Activated CD4-positive, alpha-beta T cell treated with anti-CD3 and anti-CD28 coated beads for 48 hours (primary cell): ENCODE measurements at regions not wholly inside any gene's neighbourhood (a gene's known extent, or its start where the extent isn't known, plus 50 kb on each side); places are given as distances from the start of the nearest gene placed in this dataset.

Experiments
- DNase-seq: peaks from one replicate; pipeline ENCODE4 v3.0.0-alpha.2; 2020

DNA sequence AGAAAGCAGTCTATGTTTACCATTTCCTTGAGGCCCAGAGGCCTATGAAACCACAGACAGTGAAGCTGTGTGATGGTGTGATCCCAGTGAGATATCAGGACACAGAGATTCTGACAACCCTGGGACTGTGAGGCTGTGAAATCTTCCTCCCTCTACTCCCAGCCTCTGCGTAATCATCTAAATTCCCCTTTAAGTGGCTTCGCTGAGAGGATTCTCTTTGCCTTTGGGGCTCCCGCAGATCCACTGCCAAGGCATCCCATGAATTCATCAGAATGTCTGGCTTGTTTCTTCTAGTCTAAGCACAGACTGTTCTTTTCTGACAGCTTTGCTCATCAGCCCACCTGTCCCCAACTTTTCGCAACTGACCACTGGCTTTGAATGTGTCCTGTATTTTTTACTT is 901.2 kb upstream of the NR2F2 start:
- DNase-seq = no peak

DNA sequence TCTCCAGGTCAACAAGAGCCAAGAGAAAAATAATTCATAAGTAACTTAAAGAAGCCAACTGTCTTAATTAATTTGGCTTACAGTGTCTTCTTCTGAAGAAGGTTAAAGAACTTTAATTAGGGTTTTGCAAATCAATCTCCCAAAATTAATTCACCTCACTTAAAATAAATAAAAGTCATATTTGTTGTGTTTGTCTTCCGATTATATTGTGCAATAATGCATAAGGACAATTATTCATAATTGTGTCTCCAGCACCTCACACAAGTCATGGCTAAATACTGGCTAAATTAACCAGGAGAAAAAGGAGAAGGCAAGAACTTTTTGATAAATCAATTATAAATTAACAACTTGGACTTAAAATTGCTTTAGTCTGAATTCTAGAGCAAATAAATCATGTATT is 899.0 kb upstream of the NR2F2 start:
- no peak for DNase-seq

DNA sequence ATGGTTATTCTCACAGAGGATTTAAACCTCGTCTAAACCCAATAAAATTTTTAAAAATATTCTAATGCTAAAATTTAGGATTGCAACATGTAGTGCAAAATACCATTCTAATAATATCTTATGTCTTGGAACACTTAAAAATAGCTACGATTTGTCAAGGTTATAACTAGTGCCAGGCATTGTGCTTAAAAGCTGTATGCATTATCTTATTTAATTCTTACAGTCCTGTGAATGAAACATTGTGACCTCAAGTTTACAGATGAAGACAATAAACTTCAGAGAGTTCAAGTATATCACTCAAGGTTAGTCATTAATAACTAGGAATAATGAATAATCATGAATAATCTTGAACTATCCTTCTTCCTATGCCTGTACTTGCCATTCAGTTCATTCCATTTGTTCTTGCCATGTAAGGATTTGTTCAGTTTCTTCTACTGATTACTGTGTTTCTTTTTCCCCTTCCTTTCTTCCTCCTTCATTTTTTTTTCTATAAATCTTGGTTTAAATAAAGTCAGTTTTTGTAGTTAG is 897.6 kb upstream of the NR2F2 start:
- no peak for DNase-seq

DNA sequence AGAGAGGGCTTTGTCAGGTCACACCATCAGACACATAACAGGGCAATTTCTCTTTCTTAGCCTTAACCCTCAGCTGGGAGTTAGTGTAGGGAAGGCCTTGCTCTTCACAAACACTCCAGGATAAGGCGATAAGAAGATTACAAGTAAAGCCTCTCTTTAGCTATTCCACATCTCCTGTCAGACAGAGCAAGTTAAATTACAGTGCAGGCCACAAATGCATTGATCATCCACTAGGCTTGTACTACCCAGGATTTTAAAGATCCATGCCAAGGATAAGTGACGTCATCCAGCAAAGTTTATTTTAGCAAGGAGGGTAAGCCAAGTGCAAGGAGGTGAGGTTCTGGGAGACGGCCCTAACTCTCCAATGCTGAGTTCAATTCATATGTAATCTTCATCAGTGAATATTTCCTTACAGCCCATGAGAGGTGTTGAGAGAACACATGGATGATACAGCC is 890.6 kb upstream of the NR2F2 start:
- DNase-seq = no peak

DNA sequence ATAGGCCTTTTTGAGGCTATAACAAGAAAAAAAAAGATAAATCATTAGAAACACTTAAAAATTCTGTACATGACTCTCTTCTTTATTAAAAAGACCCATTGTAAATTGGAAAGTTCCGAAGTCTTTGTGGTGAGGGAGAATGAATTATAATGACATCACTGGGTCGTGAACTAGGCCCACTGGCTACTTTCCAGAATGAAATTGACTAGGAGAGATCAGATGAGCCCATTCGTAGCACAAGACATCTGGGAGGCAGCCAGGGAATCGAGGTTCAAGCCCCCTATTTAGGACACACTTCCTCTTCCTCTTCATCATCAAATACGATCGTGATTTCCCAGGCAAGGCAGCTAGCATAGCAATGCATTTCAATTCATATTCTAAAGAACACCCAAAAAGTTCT is 889.8 kb upstream of the NR2F2 start:
- no peak for DNase-seq

DNA sequence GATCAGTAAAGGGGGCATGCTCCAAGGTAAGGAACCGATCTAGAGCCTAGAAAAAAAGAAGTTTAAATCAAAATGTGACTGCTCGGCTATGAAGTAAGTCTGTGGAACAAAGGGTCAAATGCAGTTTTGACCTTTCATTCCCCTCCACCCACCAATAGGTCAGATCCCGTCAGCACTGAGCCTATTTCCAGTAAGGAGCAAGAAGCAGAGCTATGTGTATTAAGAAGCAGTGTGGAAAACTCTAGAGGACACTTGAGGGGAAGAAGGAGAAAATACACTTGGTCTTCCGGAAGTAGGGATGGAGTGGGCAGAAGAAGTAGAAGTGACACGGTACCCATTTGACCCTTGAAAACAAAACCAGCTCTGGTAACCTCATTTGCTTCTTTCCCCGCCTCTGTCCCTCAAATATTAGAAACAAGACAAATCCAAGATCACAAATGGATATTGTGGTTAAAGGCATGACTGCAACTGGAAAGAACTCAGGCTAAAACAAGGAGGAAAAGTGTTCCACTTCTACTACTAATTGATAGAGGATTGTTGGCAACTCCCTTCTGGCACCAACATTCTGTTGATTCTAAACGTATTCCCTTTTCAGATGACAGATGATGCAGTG is 888.3 kb upstream of the NR2F2 start:
- DNase-seq = no peak

DNA sequence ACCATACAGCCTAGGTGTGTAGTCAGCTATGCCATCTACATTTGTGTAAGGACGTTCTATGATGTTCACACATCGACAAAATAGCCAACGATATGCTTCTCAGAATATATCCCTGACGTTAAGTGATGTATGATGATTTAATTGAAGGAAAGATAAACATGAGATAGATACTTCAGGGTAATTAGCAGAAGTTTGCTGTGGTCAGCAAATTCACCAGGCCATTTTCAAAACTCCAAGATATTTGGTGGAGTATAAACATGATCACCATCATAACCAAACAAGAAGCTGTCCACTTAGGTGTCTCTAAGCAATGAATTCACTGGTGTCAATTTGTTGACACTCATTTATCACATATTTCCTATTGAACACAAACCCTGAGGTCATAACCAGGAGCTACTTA is 885.6 kb upstream of the NR2F2 start:
- DNase-seq = no peak

DNA sequence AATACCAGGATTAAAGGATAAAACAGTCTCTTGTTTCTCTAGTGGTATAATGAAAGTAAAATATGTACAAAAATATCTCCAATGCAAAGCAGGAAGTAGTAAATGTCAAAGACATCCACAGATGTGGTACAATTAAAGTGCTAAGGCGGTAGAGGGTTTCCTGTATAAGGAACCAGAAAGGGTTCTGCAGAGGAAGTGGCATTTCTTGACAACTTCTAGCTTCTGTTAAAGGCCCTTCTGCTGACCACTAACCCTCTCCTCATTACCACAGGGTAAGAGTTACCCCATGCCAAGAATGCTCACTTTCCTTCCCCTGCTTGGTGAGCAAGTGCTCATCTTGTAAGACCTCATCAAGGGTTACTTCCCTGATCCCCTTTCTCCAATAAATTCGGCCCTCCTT is 883.6 kb upstream of the NR2F2 start:
- peak; percentile 3 for DNase-seq

DNA sequence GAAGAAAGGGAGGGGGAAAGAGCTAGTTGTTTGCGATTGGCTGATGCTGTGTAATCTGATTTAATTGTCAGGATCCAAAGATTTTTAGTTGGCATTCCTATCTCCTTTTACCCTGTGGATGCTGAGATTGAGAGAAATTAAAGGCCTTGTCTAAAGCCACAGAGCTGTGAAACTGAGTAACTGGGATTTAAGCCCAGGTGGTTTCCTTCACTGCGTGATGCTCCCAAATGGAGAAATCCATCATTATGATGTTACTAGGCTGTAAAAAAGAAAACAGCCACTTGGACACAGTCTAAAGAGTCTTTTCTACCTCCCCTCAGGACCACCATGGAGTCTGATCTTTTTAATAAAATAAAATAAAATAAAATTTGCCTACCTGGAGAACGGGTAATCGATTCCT is 883.0 kb upstream of the NR2F2 start:
- DNase-seq = no peak

DNA sequence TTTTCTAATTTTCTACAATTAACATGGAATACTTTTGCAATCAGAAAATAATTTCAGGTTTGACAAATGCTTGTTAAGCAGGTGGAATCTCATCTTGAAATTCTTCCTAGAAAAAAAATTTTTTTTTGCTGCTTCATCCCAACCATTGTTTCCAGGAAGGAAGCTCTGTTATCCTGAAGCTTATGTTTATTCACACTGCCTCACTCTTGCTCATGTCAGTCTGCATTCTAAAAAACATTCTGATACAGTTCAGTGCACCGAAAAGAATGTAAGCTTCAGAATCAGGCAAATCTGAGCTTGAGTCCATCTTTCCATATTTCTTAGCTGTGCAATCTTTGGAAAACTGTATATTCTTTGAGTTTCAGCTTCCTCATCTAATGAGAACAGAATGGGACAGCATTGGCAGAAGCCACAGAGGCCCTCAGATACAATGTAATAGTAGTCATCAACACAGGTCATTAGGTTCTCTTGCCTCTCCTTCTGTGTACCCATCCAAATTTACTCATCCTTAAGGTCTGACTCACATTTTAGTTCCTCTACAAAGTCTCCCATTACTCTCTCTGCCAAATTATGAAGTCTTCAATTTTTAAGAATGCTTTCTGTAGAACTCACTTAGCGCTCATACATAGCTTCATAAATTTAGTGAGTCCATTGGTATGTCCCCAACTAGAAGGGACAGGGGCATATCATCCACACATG is 881.8 kb upstream of the NR2F2 start:
- DNase-seq = no peak

DNA sequence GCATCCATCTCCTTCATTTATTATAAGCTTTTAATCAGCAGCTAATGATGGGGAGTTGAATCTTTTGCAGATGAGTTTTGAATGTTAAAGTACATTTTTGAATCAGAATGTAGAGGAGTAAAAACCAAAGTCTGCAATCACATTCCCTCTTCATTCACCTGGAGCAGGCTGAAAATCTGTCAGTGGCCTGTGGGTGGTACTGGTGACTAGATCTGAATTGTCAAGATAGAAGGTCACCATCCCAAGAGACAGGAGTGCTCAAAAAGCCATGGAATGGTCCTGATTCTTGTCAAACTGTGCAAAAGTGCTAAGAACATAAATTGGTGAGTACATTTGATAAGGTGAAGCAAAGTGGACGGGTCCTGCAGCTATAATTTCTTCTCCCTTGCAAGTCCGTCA is 881.3 kb upstream of the NR2F2 start:
- DNase-seq = no peak

DNA sequence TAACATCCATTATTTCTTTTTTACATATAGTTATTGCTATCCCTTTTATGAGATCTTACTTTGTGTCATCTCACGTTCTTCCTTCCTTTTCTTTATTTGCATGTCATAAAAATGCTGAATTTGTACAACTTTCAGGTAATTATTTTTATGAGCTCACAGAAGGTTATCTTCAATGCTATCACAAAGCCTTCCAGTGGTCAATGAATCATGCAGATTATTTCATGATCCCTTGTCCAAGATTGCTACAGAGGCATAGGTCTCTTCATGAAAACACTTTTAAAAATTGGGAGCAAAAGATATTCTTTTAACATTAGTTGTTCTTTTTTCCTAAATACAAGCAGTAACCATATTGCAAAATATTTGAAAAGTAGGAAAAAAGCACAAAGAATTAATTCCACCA is 880.1 kb upstream of the NR2F2 start:
- DNase-seq = no peak

DNA sequence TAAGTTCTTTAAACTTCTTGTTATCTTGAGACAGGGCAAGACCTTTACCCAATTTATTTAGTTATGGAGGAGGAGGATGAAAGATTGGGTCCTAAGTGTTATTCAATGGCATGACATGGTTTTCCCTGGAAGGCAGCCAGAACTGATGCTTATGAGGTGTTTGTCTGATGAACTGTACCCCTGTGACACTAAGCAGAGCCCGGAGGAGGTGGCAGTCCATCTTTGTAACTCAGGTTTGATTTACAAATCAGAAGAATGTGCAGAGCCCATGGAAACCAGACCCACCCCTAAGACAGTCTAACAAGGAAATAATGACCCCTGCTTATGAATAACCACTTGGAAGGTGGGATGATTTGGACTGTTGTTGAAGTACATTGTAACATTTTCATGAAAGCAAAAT is 878.6 kb upstream of the NR2F2 start:
- no peak for DNase-seq

DNA sequence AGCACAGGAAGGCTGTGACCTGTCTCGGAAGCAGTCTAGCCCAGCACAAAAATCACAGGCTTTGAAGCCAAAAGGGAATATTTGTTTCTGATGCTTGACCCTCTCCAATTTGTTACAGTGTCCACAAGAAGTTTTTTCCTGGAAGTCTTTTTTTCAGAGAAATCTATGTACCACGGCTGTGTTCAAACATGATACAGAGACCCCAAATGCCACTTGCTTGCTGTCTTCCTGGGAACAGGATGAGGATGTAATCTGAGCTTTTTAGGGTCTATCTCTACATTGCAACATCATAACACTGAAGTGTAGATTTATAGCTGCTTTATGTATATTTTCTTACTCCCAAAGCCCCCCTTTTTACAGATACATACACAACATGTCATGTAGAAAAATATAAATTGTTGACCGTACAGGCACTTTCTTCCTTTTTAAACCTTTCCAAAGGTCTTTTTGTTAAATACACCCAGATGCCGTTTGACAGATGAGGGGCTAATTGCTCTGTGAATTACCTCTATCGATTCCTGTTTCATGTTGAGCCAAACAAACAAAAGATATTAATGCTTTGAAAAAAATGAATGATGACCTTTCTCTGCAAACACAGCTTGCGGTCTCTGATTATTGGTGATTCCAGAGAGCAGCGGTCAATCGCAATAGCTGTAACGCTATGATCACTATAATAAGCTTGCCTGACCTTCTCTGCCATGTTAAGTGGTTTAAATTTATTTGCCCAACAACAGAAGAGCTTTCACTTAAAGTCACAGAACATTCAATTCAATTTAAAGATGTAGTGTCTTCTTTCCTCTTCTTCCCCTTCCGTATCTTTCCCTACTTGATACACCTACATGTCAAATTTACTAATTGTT is 875.9 kb upstream of the NR2F2 start:
- no peak for DNase-seq

DNA sequence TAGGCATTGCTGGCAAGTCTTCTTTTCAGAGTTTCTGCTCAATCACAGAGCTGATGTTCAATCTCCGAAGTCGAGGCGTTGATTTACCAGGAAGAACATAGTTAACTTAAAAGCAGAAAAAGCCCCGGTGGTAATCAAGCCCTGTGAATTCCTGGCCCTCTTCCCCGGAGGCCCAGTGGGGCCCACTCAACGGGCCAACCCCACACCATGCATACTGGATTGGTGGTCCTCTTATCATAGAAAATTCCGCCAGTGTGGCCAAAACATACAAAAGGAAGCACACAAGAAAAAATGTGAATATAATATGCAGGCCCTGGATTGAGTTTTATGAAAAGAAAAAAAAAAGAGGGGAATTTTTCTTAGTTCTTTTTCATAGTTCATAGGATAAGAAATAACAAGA is 873.0 kb upstream of the NR2F2 start:
- DNase-seq = no peak

DNA sequence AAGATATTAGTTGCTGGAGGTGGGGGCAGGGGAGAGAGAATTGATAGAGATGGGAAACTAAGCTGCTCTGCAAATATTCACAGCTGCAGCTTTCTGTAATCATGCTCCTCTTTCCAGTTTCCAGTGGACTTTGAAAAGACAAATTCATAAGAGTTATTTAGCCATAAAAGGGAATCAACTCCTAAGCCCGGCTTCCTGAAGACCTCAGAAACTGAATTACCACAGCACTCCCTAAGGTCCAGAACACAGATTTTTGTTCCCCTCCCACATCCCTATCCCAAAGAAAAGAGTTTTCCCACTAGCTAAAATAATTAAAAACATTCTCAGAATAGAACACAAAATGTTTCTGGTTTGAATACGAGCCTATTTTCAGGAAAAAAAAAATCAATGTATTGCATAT is 871.8 kb upstream of the NR2F2 start:
- DNase-seq = no peak

DNA sequence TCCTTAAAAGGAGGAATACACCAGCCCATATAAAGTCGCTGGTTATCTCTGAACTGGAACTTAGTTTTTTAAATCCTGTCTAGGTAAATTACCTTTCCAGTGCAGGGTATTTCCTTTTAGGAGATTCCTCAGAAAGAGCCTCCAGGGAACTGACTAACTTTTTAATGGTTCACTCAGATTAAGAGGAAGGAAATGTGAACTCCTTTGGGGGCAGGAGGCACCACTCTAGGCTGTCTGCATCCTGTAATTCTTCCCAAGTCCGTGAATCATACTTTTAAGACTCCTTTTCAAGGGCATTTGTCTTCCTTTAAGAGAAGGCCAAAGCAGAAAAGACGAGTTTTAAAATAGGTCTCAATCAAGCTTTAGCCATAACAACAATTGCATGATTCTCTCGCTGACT is 871.2 kb upstream of the NR2F2 start:
- DNase-seq = no peak

DNA sequence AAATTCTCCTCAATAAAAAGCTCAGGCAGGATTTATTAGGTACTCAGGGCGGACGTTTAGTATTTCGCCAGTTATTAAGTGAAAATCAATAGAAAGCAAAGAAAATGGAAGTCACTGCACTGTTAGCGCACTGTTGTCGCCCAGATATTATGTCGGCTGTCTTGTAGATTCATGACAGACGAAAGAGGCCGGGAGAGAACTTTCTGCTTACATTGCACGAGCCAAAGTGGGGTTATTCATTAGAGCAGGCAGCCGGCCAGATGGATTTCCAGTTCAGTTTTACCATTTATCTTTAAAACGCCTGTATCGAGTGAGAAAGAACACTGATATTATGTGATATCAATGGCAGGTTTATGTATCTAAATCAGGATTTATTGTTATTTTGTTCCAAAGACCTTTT is 866.0 kb upstream of the NR2F2 start:
- no peak for DNase-seq

DNA sequence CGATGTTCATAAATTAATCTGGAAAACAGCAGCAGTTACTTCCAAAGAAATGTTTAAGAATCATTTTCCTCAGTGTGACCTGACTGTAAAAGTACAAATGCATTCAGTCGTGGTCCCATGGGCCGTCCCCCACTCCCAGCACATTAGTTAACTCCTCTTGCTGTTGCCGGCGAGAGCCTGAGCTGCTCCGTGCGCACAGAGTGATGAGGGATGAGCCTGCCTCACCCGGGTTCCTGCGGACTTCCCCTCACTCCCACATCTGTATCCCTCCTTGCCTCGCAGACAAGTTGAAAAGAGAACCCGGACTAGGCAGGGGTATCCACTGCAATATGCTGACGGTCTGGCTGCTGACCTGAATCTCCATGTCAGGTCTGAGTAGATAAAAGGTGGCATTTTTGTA is 861.7 kb upstream of the NR2F2 start:
- no peak for DNase-seq

DNA sequence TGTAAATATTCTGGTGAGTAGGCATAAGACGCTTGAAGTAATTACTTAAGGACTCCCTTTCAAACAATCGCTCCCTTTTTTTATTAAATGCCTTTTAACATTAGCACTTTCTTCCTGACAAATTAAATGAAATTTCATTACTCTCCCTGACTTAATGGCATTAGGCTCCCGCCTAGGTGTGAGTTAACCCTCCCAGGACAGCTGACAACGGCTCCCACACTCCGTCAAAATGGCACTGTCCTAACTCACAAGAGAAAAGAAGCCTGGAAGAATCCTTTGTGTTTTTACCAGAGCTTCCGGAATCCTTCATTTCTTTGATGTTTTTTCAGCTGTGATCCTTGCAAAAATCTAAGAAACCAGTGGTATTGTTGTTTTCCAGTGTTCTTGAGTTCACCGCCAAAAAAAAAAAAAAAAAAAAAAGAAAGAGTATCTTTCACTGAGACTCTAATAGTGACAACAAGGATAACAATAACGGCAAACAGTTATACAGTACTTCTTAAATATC is 861.0 kb upstream of the NR2F2 start:
- DNase-seq = no peak

DNA sequence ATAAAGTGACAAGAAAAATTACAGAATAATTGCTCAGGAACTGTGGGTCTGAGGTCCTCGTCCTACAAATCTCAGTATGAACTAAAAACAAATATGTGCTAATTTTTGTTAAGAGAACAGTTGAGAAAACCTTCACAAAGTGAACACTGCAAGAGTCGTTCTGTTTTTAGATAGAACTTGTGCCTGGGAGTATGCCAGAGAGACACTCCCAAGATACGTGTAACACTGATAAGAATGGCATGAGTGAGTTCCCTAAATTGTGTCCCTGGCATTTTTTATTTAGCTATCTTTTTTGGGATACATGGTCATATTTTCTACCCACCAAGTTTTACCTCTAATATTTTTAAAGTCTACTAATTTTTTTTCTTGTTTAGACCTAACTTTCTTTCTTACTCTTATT is 860.0 kb upstream of the NR2F2 start:
- no peak for DNase-seq

DNA sequence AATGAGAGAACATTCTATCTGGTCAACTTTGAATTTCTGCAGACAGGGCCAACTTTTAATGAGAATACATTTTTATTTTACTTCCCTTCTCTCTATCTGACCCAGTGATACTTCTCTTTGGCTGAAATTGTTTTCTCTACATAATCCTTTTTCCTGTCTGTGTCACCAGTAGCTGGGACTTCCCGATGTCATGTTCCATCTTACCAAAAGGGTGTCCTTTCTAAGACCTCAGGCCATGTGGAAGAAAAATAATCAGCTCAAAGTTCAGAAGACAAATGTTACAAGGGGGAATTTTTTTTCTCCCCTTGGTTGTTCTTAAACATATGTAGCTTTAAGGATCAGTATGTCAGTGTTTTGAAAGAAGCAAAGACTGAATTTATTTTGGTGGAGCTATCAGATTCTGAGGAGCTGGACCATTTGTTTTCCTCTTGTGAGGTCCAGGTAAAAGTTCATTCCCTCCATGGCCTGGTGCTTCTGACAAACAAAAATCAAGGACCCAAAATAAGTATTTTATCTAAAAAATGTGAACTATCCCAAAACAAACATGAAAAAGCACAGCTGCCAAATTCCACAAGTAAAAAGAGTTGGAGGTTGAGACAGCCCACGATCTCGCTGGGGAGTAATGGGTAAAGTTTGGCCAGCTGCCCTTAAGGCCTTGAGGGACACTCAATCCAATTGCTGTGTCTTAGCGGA is 859.4 kb upstream of the NR2F2 start:
- DNase-seq = no peak

DNA sequence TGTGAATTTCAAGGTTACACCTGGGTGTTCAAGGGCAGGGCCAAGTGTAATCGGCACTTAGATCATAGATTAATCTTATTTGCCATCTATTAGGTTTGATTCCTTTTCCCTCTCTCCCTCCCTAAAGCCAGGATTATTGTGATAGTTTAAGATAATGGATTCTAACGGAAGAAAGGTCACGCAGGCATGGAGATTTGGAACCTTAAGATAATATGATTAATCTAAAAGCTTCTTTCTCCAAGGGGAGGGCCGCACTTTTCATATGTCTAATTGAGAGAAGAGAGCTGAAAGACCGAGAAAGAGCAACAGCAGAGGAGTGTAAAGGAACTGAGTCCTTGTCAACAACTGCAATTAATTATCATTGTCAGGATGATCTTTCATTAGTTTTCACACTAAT is 858.8 kb upstream of the NR2F2 start:
- no peak for DNase-seq
